ELR (cell line): ENCODE measurements at regions not wholly inside any gene's neighbourhood (a gene's known extent, or its start where the extent isn't known, plus 50 kb on each side); places are given as distances from the start of the nearest gene placed in this dataset.
"Not testable (repeated sequence)": the region's sequence is repeated elsewhere in the genome, so short reads cannot be mapped to it uniquely, and the experiment has no call there.

Experiments
- DNase-seq: peaks from one replicate; pipeline ENCODE4 v3.0.0-alpha.2; 2015; ENCODE audit warnings: low read depth

GRCh38 chr1:163574119-163574518 is 252.4 kb downstream of the NUF2 start:
- no peak for DNase-seq

GRCh38 chr1:163580926-163581325 is 259.2 kb downstream of the NUF2 start:
- DNase-seq: no peak

GRCh38 chr1:163583661-163584181 is 262.0 kb downstream of the NUF2 start:
- no peak for DNase-seq

- DNase-seq: no peak
Measured at GRCh38 chr1:163585796-163586195, 264.0 kb downstream of the NUF2 start.

- no peak for DNase-seq
Measured at GRCh38 chr1:163588796-163589195, 267.0 kb downstream of the NUF2 start.

- DNase-seq: no peak
Measured at GRCh38 chr1:163589735-163590134, 268.0 kb downstream of the NUF2 start.

- DNase-seq: not testable (repeated sequence)
Measured at GRCh38 chr1:163591131-163591530, 269.4 kb downstream of the NUF2 start.

GRCh38 chr1:163592623-163593022 is 270.9 kb downstream of the NUF2 start:
- DNase-seq: not testable (repeated sequence)

GRCh38 chr1:163596106-163596505 is 274.4 kb downstream of the NUF2 start:
- DNase-seq: not testable (repeated sequence)

GRCh38 chr1:163596541-163597258 is 274.9 kb downstream of the NUF2 start:
- no peak for DNase-seq

- no peak for DNase-seq
Measured at GRCh38 chr1:163604321-163604720, 282.6 kb downstream of the NUF2 start.

- no peak for DNase-seq
Measured at GRCh38 chr1:163604896-163605295, 283.1 kb downstream of the NUF2 start.

GRCh38 chr1:163608979-163609378 is 287.2 kb downstream of the NUF2 start:
- no peak for DNase-seq

- DNase-seq: no peak
Measured at GRCh38 chr1:163609858-163610257, 288.1 kb downstream of the NUF2 start.

GRCh38 chr1:163610486-163610885 is 288.7 kb downstream of the NUF2 start:
- DNase-seq: no peak

GRCh38 chr1:163614361-163614760 is 292.6 kb downstream of the NUF2 start:
- no peak for DNase-seq

GRCh38 chr1:163628034-163628773 is 306.4 kb downstream of the NUF2 start:
- DNase-seq: no peak

- DNase-seq: no peak
Measured at GRCh38 chr1:163632269-163632668, 310.5 kb downstream of the NUF2 start.

GRCh38 chr1:163633366-163633765 is 311.6 kb downstream of the NUF2 start:
- DNase-seq: no peak

GRCh38 chr1:163645676-163646075 is 323.9 kb downstream of the NUF2 start:
- not testable (repeated sequence) for DNase-seq

- no peak for DNase-seq
Measured at GRCh38 chr1:163650624-163651023, 328.9 kb downstream of the NUF2 start.

- DNase-seq: no peak
Measured at GRCh38 chr1:163652441-163652840, 330.7 kb downstream of the NUF2 start.

GRCh38 chr1:163655565-163655964 is 333.8 kb downstream of the NUF2 start:
- DNase-seq: no peak
